ENCODE measurements at regions not wholly inside any gene's neighbourhood (a gene's known extent, or its start where the extent isn't known, plus 50 kb on each side); places are given as distances from the start of the nearest gene placed in this dataset.

DNA sequence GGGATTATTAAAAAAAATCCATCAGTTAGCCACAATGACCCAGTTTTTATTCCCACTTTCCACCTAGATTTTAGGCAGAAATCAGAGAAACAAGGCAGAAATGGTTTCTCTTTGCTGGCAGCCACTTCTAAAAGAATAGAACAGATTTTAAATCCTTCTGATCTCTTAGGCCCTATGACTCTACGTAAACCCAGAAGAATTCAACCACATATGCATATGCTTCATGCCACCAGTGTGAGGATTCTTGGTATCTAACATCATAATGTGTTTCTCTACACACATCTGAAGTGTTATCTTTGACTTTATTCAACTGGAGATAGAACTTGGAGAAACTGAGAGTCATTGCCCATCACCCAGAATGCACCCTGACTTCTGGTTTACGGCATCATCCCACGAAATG lies 128.7 kb upstream of the TANK start:
- peaks cover 3% of the 10 kb centered on the region for H3K27me3 Mint-ChIP-seq (ENCODE audit: insufficient read depth, unreplicated experiment)
- no peaks in the 10 kb centered on the region for H3K4me1 Mint-ChIP-seq (ENCODE audit: low read depth, unreplicated experiment)
- Histone ChIP-seq H3K36me3 (ENCODE audit: control insufficient read depth, insufficient read depth, low read length) (no peaks in the 10 kb centered on the region), H3K9me3 (no peaks in the 10 kb centered on the region), H3K27me3 (replicated peaks; ENCODE audit: control insufficient read depth, insufficient read depth, low read length) (no peaks in the 10 kb centered on the region), H3K4me3 (ENCODE audit: low read depth, low read length) (no peak overlapping the region), H3K4me1 (no peaks in the 10 kb centered on the region)
- no peak for TF ChIP-seq CTCF (IDR thresholded peaks at IDR 0.05; ENCODE audit: insufficient read depth in 1 of 2, low read depth in 1 of 2, low read length in 1 of 2, severe bottlenecking in 1 of 2, unreplicated experiment in 1 of 2)
- H3K36me3 Mint-ChIP-seq (ENCODE audit: insufficient read depth, unreplicated experiment) = no peaks in the 10 kb centered on the region
- POLR2A ChIA-PET = no interaction called here
- H3K9me3 Mint-ChIP-seq (ENCODE audit: unreplicated experiment) = peaks cover 8% of the 10 kb centered on the region
- no peak for DNase-seq
- intact Hi-C loops (cut with micrococcal nuclease; ENCODE audit: unreplicated experiment) = no loop called here
- no peak overlapping the region for H3K4me3 Mint-ChIP-seq (ENCODE audit: unreplicated experiment)
- no peak overlapping the region for H3K27ac Mint-ChIP-seq (ENCODE audit: unreplicated experiment)
- CTCF ChIA-PET = no interaction called here
- BruUV-seq (replicated peaks) = no TSS peak

DNA sequence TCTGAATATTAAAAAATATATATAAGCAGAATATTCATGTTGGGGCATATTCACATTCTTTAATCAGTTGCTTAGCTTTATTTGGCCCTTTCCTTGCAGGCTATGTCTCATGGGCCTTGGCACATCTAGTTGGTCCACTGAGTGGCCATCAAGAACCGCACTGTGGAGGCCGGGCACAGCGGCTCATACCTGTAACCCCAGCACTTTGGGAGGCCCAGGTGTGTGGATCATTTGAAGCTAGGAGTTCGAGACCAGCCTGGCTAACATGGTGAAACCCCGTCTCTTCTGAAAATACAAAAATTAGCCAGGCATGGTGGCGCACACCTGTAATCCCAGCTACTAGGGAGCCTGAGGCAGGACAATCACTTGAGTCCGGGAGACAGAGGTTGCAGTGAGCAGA lies 127.6 kb upstream of the TANK start:
- BruUV-seq (replicated peaks) = no TSS peak
- Histone ChIP-seq H3K27me3 (replicated peaks; ENCODE audit: control insufficient read depth, insufficient read depth, low read length) (no peaks in the 10 kb centered on the region), H3K4me3 (ENCODE audit: low read depth, low read length) (no peak overlapping the region), H3K36me3 (ENCODE audit: control insufficient read depth, insufficient read depth, low read length) (no peaks in the 10 kb centered on the region), H3K4me1 (no peaks in the 10 kb centered on the region), H3K9me3 (no peaks in the 10 kb centered on the region)
- no peak for DNase-seq
- POLR2A ChIA-PET = no interaction called here
- no peak overlapping the region for H3K4me3 Mint-ChIP-seq (ENCODE audit: unreplicated experiment)
- intact Hi-C loops (cut with micrococcal nuclease; ENCODE audit: unreplicated experiment) = no loop called here
- H3K9me3 Mint-ChIP-seq (ENCODE audit: unreplicated experiment) = peaks cover 8% of the 10 kb centered on the region
- CTCF ChIA-PET = interaction anchor here (0.6 kb wide), 1 partner anchor 11 kb away, joined by 3 read pairs; no protein-coding TSS in a partner anchor
- H3K27ac Mint-ChIP-seq (ENCODE audit: unreplicated experiment) = no peak overlapping the region
- H3K27me3 Mint-ChIP-seq (ENCODE audit: insufficient read depth, unreplicated experiment) = peaks cover 3% of the 10 kb centered on the region
- TF ChIP-seq CTCF (IDR thresholded peaks at IDR 0.05; ENCODE audit: insufficient read depth in 1 of 2, low read depth in 1 of 2, low read length in 1 of 2, severe bottlenecking in 1 of 2, unreplicated experiment in 1 of 2) = no peak
- H3K36me3 Mint-ChIP-seq (ENCODE audit: insufficient read depth, unreplicated experiment) = no peaks in the 10 kb centered on the region
- no peaks in the 10 kb centered on the region for H3K4me1 Mint-ChIP-seq (ENCODE audit: low read depth, unreplicated experiment)

DNA sequence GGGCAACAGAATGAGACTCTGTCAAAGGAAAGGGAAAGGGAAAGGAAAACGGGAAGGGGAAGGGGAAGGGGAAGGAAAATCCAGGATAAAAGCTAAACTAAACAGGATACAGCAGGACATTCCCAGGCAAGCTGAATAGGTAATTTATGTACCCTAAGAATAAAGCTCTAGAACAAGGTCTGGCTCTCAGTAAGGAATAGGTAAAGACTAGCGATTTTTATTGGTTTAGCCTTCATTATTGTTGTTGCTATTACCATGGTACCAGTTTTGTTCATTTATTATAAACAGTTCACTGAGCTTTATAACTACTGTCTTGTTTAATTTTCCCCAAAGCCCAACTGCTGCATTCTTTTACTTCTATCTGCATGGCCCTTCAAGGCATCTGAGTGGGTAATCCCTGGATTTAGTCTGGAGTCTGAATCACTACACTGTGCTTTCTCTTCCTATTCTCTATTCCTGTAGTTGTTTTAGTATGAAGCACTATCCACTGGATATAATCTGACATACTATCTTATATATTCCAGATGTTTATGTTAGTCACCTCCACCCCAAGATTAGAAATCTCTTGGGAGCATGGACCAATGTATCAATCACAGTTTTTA lies 127.1 kb upstream of the TANK start:
- Histone ChIP-seq H3K4me3 (ENCODE audit: low read depth, low read length) (no peak overlapping the region), H3K27me3 (replicated peaks; ENCODE audit: control insufficient read depth, insufficient read depth, low read length) (no peaks in the 10 kb centered on the region), H3K4me1 (no peaks in the 10 kb centered on the region), H3K36me3 (ENCODE audit: control insufficient read depth, insufficient read depth, low read length) (no peaks in the 10 kb centered on the region), H3K9me3 (no peaks in the 10 kb centered on the region)
- peaks cover 8% of the 10 kb centered on the region for H3K9me3 Mint-ChIP-seq (ENCODE audit: unreplicated experiment)
- no peak for TF ChIP-seq CTCF (IDR thresholded peaks at IDR 0.05; ENCODE audit: insufficient read depth in 1 of 2, low read depth in 1 of 2, low read length in 1 of 2, severe bottlenecking in 1 of 2, unreplicated experiment in 1 of 2)
- no peak overlapping the region for H3K27ac Mint-ChIP-seq (ENCODE audit: unreplicated experiment)
- DNase-seq = no peak
- H3K4me1 Mint-ChIP-seq (ENCODE audit: low read depth, unreplicated experiment) = no peaks in the 10 kb centered on the region
- no peak overlapping the region for H3K4me3 Mint-ChIP-seq (ENCODE audit: unreplicated experiment)
- no peaks in the 10 kb centered on the region for H3K36me3 Mint-ChIP-seq (ENCODE audit: insufficient read depth, unreplicated experiment)
- POLR2A ChIA-PET = no interaction called here
- CTCF ChIA-PET = interaction anchor here (0.6 kb wide), 1 partner anchor 11 kb away, joined by 3 read pairs; no protein-coding TSS in a partner anchor
- intact Hi-C loops (cut with micrococcal nuclease; ENCODE audit: unreplicated experiment) = no loop called here
- peaks cover 3% of the 10 kb centered on the region for H3K27me3 Mint-ChIP-seq (ENCODE audit: insufficient read depth, unreplicated experiment)
- BruUV-seq (replicated peaks) = no TSS peak
